NCI-H1694 (cell line): ENCODE measurements at regions not wholly inside any gene's neighbourhood (a gene's known extent, or its start where the extent isn't known, plus 50 kb on each side); places are given as distances from the start of the nearest gene placed in this dataset.

Experiments
- DNase-seq: peaks from one replicate; lab custom pipeline; 2025; lab: John Stamatoyannopoulos, UW

- no peak for DNase-seq
Measured at GRCh38 chr21:43317959-43318358, 109.0 kb downstream of the SIK1 start.

DNA sequence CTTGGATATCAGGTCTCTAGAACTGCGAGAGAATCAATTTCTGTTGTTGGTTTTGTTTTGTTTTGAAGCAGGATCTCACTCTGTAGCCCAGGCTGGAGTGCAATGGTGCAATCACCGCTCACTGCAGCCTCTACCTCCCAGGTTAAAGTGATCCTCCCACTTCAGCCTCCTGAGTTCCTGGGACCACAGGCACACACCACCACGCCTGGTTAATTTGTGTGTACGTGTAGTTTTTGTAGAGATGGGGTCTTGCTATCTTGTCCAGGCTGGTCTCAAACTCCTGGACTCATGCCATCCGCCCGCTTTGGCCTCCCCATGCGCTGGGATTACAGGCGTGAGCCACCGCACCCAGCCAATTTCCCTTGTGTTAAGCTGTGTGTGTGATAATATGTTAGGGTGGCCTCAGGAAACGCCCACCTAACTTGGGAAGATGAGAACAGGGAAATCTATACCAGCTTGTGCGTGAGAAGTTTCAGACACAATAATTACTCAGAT lies 109.6 kb downstream of the SIK1 start:
- DNase-seq = no peak

DNA sequence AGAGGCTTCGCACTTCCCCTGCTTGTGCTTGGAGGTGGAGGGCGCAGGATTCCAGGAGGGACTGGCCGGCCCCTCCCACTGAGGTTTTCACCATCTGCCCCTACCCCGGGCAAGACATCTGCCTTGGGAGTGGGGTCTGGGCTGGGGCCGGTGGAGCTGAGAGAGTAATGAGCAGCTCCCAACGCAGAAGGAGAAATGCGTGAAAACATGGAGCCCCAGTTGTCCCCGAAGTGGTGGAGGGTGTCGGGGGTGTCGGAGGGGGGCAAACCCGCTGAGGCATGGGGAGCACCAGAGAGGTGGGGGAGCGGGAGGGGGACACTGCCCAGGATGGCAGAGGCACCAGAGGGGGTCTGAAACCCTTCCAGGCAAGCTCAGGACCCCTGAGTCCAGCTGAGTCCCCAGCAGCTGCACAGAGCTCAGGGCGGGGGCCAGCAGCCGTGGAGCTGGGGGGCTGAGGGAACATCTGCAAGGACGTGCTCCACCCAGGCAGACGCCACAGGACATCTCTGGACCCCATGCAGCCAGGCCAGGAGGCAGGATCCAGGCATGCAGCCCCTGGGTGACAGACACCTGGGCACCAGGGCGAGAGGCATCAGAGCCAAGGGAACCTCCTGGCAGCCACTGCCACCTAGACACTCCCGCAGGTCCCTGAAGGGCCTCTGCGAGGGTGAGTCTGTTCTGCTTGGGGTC lies 110.6 kb downstream of the SIK1 start:
- DNase-seq = no peak

GRCh38 chr21:43315244-43316137 lies 111.4 kb downstream of the SIK1 start:
- DNase-seq = no peak

GRCh38 chr21:43313939-43314405 lies 113.0 kb downstream of the SIK1 start:
- DNase-seq = no peak

DNA sequence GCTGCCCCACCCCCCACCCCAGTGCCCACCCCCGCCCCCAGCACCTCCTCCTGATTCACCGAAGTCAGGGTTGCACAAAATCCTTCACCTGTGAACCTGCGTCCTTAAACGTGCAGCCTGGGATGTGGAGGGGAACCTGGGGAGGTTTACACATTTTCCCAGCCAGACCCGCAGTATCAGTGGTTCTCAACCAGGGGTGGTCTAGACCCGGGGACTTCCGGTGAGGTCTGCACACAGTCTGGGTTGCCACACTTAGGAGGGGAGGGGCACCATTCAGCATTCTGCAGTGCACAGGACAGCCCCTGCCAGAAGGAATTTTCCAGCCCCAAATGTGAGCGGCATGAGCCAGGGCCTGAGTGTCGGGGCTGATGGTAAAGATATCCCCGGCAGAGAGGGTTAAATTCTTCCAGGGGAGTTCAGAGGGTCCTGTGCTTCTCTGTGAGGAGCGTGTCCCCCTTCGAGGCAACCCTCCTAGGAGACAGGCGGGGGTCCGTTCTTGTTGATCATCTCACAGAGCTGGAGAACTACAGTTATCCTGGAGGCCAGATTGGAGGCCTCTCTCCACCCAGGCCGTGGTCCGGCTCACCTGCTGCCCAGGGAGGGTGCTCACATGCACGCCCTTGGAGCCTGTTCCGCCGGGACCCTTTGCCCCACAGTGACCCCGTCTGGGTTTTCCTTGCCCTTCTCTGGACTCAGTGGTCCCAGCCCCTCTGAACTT lies 113.6 kb downstream of the SIK1 start:
- DNase-seq = no peak

DNA sequence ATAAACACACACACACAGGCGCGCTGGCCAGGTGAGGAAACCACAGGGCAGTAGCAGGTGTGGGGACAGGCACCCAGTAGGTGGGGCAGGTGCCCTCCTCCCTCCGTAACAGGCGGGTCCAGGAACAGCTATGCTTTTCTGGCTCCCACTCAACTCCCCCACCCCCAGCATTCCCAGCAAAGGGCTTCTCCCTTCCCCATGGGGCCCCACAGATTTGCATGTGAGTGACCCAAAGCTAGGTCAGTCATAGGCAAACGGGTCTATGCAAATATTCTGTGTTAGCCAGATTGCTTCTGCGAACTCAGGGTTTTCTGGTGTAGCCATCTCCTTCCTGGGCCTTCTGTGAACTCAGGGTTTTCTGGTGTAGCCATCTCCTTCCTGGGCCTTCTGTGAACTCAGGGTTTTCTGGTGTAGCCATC lies 114.2 kb downstream of the SIK1 start:
- no peak for DNase-seq

DNA sequence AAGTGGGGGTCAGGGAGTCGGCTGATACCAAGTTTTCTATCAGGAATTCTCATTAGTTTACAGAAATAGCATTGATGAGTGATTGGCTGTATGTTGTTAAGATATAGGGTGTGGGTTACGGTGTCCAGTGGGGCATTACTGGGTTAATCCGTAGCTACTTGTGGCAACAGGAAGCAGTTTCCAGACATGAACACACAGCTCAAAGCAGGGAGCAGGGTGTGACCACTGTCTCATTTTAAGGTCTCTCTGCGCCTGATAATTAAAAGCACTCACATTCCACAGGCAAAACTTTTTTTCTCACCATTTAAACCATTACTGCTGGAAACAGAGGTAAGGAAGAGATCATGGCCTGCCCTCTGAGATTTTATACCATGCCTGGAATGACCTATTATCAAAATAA lies 114.9 kb downstream of the SIK1 start:
- DNase-seq = no peak

- DNase-seq = no peak
Measured at GRCh38 chr21:43311301-43311817, 115.6 kb downstream of the SIK1 start.

GRCh38 chr21:43308815-43309283 lies 118.1 kb downstream of the SIK1 start:
- no peak for DNase-seq

DNA sequence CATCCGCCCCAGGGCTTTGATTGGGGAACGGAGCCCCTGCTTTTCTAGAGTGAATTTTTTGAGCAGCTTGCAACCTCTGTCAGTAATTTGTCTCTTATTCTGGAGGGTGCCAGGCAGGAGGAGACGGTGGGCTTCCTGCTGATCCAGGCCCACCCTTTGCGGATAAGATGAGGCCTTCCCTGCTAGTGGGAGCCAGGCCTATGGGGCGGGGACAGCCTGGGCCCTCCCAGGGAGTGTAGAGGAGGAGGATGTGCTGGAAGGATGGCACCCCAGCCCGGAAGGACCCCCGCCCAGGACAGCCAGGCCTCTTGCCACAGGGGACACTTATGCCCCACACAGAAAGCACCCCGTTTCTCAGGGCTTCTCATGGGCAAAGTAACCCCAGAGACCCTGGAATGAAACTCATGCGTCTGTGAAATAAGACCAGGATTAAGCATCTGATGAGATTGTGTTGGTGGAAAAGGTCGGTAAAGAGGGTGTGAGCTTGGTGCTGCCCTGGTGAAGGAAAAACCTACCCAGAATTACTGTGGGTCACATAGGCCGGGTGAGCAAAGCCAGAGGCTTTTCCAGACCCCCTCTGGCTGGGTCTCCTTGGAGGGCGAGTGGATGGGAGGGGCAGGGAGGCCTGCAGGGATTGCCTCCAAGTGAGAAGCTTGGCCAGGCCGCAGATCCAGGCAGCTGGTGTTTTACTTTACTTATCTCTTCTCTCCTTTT lies 118.7 kb downstream of the SIK1 start:
- no peak for DNase-seq

- DNase-seq = no peak
Measured at GRCh38 chr21:43307677-43308070, 119.3 kb downstream of the SIK1 start.

DNA sequence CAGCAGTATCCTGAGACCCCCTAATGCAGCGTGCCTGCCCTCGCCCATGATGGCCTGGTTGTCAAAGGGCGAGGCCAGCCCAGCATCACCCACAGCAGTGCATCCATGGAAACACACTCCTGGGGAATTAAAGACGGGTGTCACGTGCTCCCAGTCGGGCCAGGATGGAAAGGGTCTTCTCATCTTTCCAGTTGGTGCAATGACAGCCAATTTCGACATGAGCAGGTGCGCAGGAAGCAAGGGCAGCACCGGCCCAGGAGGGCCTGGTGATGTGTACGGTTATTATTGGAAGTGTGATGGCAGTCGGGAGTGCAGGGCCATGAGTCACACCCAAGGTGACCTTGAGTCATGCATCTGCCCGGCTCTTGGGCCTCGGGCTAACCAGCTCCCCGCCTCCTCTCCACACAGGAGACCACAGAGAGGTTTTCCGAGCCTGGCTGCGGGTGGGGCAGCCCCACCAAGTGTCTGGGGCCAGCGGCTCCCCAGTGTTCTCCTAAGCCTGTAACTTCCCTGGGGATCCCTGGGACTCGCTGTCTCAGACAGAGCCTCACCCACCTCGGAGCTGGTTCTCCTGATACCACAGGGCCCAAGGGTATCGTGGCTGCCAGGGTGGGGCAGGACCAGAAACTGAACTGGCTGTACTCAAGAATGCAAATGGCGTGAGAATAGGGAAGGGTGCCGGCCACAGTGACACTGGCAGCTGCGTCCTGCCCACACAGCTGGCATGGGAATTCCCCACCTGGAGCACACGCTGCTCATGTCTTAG lies 119.8 kb downstream of the SIK1 start:
- DNase-seq = no peak

DNA sequence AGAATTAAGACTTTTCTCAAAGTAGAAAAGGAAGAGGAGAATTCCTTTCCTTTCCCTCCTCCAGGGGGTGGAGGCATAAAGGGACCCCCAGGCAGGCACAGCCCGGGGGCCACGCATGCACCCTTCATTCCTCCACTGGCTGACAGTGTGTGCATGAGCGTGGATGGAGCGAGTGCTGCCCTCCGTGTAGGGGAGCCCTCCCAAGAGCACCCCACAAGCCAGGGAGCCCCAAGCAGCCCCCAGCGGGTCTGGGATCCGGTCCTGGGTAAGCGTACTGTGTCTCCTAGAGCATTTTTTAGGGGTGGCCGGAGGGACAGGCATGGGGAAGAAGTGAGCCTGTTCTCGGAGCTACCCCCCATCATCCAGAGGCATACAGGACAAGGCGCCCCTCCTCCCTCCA lies 120.5 kb downstream of the SIK1 start:
- DNase-seq = no peak

- DNase-seq = no peak
Measured at GRCh38 chr21:43305811-43306311, 121.1 kb downstream of the SIK1 start.

DNA sequence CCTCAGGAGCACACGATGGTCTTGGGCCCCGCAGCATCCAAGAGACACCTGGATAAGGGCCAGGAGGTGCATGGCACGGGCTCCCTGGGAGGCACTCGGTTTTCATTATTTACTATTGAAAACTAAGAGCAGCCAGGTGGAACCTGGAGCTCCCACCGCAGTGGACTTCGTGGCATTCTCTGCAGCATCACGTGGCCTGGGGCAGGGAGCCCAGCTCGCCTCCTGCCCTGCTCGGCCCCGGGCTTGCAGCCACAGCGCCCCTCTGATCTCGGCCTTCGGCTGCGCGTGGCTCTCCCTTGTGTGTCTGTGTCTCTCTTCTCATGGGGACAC lies 121.6 kb downstream of the SIK1 start:
- no peak for DNase-seq

DNA sequence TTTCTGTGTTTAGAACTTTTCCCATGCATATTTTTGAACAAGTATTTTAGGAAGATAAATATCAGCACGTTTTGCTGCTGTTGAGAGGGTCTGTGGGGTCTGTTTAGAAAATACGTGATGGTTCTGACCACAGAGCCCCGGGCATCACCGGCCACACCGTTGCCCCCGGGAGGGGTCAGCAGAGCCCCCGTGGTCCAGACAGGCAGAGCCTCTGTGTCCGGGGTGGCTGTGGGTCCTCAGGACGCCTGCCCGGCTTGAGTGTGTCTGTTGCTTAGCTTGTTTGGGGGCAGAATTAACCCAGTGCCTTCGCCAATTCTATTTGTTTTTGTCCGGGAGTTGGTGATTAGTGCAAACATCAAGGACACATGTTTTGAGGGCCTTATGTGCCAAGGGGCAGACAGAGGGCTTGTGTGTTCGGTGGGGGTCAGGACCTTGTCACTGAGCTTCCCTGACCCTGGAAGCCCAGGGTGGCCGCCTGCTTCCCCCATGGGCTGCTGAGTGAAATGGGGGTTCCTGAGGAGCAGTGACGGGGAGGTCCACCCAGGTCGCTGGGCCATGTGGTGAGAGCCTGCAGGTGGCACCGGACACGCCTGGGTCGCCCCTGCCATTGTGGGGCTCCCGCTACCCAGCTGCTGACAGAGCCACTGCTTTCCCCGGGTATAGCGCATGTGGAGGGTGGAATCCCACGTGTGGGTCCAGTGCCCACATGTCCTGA lies 122.2 kb downstream of the SIK1 start:
- no peak for DNase-seq

DNA sequence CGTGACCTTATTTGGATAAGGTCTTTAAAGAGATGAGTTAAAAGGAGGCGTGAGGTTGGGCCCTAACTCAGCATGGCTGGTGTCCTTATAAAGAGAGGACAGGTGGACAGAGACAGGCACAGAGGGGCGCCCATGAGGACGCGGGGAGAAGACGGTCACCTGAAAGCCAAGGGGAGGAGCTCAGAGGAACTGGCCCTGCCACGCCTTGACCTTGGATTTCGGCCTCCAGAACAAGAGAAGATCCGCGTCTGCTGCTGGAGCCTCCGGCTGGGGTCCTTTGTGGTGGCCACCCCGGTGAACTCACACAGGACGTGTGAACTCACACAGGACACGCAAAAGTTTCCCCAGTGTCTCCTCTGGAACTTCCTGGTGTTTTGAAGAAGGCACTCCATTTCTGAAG lies 122.7 kb downstream of the SIK1 start:
- DNase-seq = no peak

- DNase-seq = no peak
Measured at GRCh38 chr21:43303275-43304178, 123.4 kb downstream of the SIK1 start.
